Activated CD8-positive, alpha-beta memory T cell treated with anti-CD3 and anti-CD28 coated beads for 36 hours (primary cell): ENCODE measurements at regions not wholly inside any gene's neighbourhood (a gene's known extent, or its start where the extent isn't known, plus 50 kb on each side); places are given as distances from the start of the nearest gene placed in this dataset.
"Not testable (repeated sequence)": the region's sequence is repeated elsewhere in the genome, so short reads cannot be mapped to it uniquely, and the experiment has no call there.

Experiments used
- CTCF ChIA-PET: fragments of 350-600 bp; sonication (Branson Sonifier 250); formaldehyde crosslinking; loops from one replicate; lab custom pipeline; 2021; ENCODE audit warnings: antibody characterized with exemption; lab: Charles Lee
- POLR2A ChIA-PET: fragments of 350-600 bp; sonication (Branson Sonifier 250); formaldehyde crosslinking; loops from one replicate; lab custom pipeline; 2021; ENCODE audit warnings: antibody characterized with exemption; lab: Charles Lee

GRCh38 chr13:99693852-99694611 is 192.8 kb downstream of the TM9SF2 start:
- CTCF ChIA-PET, result no interaction called here
- POLR2A ChIA-PET, result no interaction called here

GRCh38 chr13:99693351-99693750 is 192.1 kb downstream of the TM9SF2 start:
- CTCF ChIA-PET, result no interaction called here
- POLR2A ChIA-PET, result no interaction called here

GRCh38 chr13:99692854-99693253 is 191.6 kb downstream of the TM9SF2 start:
- ChIA-PET CTCF (no interaction called here), POLR2A (no interaction called here)

GRCh38 chr13:99691552-99691951 is 190.3 kb downstream of the TM9SF2 start:
- ChIA-PET CTCF (no interaction called here), POLR2A (no interaction called here)

GRCh38 chr13:99690426-99691174 is 189.3 kb downstream of the TM9SF2 start:
- POLR2A ChIA-PET, result no interaction called here
- CTCF ChIA-PET, result no interaction called here

- ChIA-PET CTCF (no interaction called here), POLR2A (no interaction called here)
These were observed 188.7 kb downstream of the TM9SF2 start for GRCh38 chr13:99689955-99690354.

GRCh38 chr13:99688776-99689175 is 187.5 kb downstream of the TM9SF2 start:
- CTCF ChIA-PET, result no interaction called here
- POLR2A ChIA-PET, result interaction anchor here (0.5 kb wide), 2 partner anchors 129 to 640 kb away, joined by 3 read pairs; no protein-coding TSS in a partner anchor

GRCh38 chr13:99687723-99688397 is 186.6 kb downstream of the TM9SF2 start:
- POLR2A ChIA-PET, result no interaction called here
- CTCF ChIA-PET, result no interaction called here

GRCh38 chr13:99686944-99687411 is 185.7 kb downstream of the TM9SF2 start:
- POLR2A ChIA-PET, result no interaction called here
- CTCF ChIA-PET, result interaction anchor here (0.6 kb wide), 1 partner anchor 245 kb away, joined by 3 read pairs; no protein-coding TSS in a partner anchor

- POLR2A ChIA-PET, result no interaction called here
- CTCF ChIA-PET, result interaction anchor here (0.9 kb wide), 1 partner anchor 29 kb away, joined by 3 read pairs; no protein-coding TSS in a partner anchor
These were observed 184.9 kb downstream of the TM9SF2 start for GRCh38 chr13:99686157-99686572.

- ChIA-PET POLR2A (no interaction called here), CTCF (no interaction called here)
These were observed 180.4 kb downstream of the TM9SF2 start for GRCh38 chr13:99681695-99682094.

- ChIA-PET POLR2A (no interaction called here), CTCF (interaction anchor here (1.3 kb wide), 1 partner anchor 9 kb away, joined by 3 read pairs; no protein-coding TSS in a partner anchor)
These were observed 176.1 kb downstream of the TM9SF2 start for GRCh38 chr13:99677116-99677951.

- ChIA-PET POLR2A (no interaction called here), CTCF (no interaction called here)
These were observed 170.5 kb downstream of the TM9SF2 start for GRCh38 chr13:99671746-99672145.

GRCh38 chr13:99669096-99669495 is 167.8 kb downstream of the TM9SF2 start:
- POLR2A ChIA-PET, result not testable (repeated sequence)
- CTCF ChIA-PET, result interaction anchor here (1.5 to 1.6 kb wide), 2 partner anchors 8 to 12 kb away, joined by 3 to 11 read pairs; no protein-coding TSS in a partner anchor

GRCh38 chr13:99666146-99666805 is 165.0 kb downstream of the TM9SF2 start:
- ChIA-PET CTCF (no interaction called here), POLR2A (no interaction called here)

- ChIA-PET POLR2A (no interaction called here), CTCF (no interaction called here)
These were observed 164.4 kb downstream of the TM9SF2 start for GRCh38 chr13:99665711-99666110.

GRCh38 chr13:99663908-99664307 is 162.6 kb downstream of the TM9SF2 start:
- POLR2A ChIA-PET, result no interaction called here
- CTCF ChIA-PET, result no interaction called here

GRCh38 chr13:99663185-99663825 is 162.0 kb downstream of the TM9SF2 start:
- ChIA-PET POLR2A (no interaction called here), CTCF (no interaction called here)
